HCT116 (cell line): ENCODE measurements at regions not wholly inside any gene's neighbourhood (a gene's known extent, or its start where the extent isn't known, plus 50 kb on each side); places are given as distances from the start of the nearest gene placed in this dataset.

ENCODE experiments used
- CEBPB ChIP-seq: IDR thresholded peaks from 2 replicates; pipeline ENCODE4 v1.6.1; 2012; ENCODE audit warnings: low read depth
- ELF1 ChIP-seq: IDR thresholded peaks from 2 replicates; pipeline ENCODE4 v1.6.1; 2012; ENCODE audit warnings: low read depth, borderline replicate concordance
- EZH2 ChIP-seq: fragments of 200-600 bp; sonication (generic); IDR thresholded peaks from 2 replicates; pipeline ENCODE4 v1.6.1; 2017; ENCODE audit warnings: antibody characterized with exemption, mixed run types
- JUND ChIP-seq: IDR thresholded peaks from 2 replicates; pipeline ENCODE4 v1.6.1; 2012
- POLR2A ChIP-seq: IDR thresholded peaks from 2 replicates; pipeline ENCODE4 v1.7.0; 2011; ENCODE audit warnings: borderline replicate concordance; ENCODE audit not compliant: insufficient read depth, insufficient read length; ENCODE audit errors: extremely low read depth
- POLR2AphosphoS5 ChIP-seq: IDR thresholded peaks from 2 replicates; pipeline ENCODE4 v1.6.1; 2011; ENCODE audit warnings: mild to moderate bottlenecking, low read depth, low read length, moderate library complexity
- RAD21 ChIP-seq: IDR thresholded peaks from 2 replicates; pipeline ENCODE4 v1.6.1; 2012; ENCODE audit warnings: low read depth, mild to moderate bottlenecking
- SP1 ChIP-seq: IDR thresholded peaks from 2 replicates; pipeline ENCODE4 v1.6.1; 2012; ENCODE audit warnings: low read depth
- YY1 ChIP-seq: IDR thresholded peaks from 2 replicates; pipeline ENCODE4 v1.6.1; 2011; ENCODE audit warnings: low read length, low read depth, moderate library complexity, mild to moderate bottlenecking; ENCODE audit not compliant: insufficient replicate concordance; ENCODE audit errors: extremely low read depth
- ZFX ChIP-seq: fragments of 450-650 bp; IDR thresholded peaks from 2 replicates; pipeline ENCODE4 v1.6.1; 2017
- ZNF274 ChIP-seq: fragments of 200-500 bp; sonication (Bioruptor generic); IDR thresholded peaks from 2 replicates; pipeline ENCODE4 v1.6.1; 2014; ENCODE audit warnings: mild to moderate bottlenecking, low read depth, low read length, inconsistent platforms
- TF ChIP-seq, protein P1 (sequence below), 3 experiments: fragments of 200-600 bp in 1 of 3; sonication (generic) in 1 of 3; IDR thresholded peaks in 2 of 3; conservative IDR thresholded peaks in 1 of 3; 2 replicates each; pipeline ENCODE4 v1.5.1; 2012 to 2017; ENCODE audit warnings: low read depth in 2 of 3, low read length in 2 of 3, antibody characterized with exemption in 1 of 3, borderline replicate concordance in 1 of 3, control low read depth in 1 of 3, mild to moderate bottlenecking in 1 of 3, mixed read lengths in 1 of 3, mixed run types in 1 of 3, moderate library complexity in 1 of 3; ENCODE audit not compliant: insufficient read depth in 1 of 3
- TF ChIP-seq, protein P2 (sequence below): IDR thresholded peaks from 2 replicates; pipeline ENCODE4 v1.6.1; 2012; ENCODE audit warnings: low read depth
- TF ChIP-seq, protein P3 (sequence below): IDR thresholded peaks from 2 replicates; pipeline ENCODE4 v1.6.1; 2012

DNA sequence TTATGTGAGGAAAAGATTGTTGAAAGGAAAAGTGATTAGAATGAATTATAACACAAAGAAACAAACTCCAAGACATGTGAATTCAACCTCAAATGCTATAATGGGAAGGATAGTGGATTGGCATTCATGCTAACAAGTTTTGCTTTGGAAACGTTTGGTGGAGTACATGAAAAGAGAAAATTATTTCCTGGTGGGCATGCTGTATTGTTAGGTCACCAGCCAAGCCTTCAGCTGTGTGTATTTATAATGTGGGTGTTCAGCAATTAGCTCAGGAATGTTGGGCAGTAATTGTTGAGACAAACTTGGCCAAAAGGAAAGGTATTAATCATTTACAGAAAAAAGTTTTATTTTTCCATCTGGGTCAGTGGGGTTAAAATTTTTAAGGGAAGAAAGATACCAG is 198.9 kb upstream of the ARSJ start:
- TF ChIP-seq, protein P1, sequence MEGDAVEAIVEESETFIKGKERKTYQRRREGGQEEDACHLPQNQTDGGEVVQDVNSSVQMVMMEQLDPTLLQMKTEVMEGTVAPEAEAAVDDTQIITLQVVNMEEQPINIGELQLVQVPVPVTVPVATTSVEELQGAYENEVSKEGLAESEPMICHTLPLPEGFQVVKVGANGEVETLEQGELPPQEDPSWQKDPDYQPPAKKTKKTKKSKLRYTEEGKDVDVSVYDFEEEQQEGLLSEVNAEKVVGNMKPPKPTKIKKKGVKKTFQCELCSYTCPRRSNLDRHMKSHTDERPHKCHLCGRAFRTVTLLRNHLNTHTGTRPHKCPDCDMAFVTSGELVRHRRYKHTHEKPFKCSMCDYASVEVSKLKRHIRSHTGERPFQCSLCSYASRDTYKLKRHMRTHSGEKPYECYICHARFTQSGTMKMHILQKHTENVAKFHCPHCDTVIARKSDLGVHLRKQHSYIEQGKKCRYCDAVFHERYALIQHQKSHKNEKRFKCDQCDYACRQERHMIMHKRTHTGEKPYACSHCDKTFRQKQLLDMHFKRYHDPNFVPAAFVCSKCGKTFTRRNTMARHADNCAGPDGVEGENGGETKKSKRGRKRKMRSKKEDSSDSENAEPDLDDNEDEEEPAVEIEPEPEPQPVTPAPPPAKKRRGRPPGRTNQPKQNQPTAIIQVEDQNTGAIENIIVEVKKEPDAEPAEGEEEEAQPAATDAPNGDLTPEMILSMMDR (IDR thresholded peaks at IDR 0.05 in 2 of 3, conservative IDR thresholded peaks at IDR 0.05 in 1 of 3; ENCODE audit: borderline replicate concordance in 1 of 3, insufficient read depth in 1 of 3, low read depth in 2 of 3, low read length in 2 of 3), result no peak
- TF ChIP-seq ELF1, result no peak
- no peak for TF ChIP-seq CEBPB
- TF ChIP-seq RAD21, result no peak
- no peak for TF ChIP-seq JUND
- TF ChIP-seq POLR2A, result no peak
- TF ChIP-seq, protein P2, sequence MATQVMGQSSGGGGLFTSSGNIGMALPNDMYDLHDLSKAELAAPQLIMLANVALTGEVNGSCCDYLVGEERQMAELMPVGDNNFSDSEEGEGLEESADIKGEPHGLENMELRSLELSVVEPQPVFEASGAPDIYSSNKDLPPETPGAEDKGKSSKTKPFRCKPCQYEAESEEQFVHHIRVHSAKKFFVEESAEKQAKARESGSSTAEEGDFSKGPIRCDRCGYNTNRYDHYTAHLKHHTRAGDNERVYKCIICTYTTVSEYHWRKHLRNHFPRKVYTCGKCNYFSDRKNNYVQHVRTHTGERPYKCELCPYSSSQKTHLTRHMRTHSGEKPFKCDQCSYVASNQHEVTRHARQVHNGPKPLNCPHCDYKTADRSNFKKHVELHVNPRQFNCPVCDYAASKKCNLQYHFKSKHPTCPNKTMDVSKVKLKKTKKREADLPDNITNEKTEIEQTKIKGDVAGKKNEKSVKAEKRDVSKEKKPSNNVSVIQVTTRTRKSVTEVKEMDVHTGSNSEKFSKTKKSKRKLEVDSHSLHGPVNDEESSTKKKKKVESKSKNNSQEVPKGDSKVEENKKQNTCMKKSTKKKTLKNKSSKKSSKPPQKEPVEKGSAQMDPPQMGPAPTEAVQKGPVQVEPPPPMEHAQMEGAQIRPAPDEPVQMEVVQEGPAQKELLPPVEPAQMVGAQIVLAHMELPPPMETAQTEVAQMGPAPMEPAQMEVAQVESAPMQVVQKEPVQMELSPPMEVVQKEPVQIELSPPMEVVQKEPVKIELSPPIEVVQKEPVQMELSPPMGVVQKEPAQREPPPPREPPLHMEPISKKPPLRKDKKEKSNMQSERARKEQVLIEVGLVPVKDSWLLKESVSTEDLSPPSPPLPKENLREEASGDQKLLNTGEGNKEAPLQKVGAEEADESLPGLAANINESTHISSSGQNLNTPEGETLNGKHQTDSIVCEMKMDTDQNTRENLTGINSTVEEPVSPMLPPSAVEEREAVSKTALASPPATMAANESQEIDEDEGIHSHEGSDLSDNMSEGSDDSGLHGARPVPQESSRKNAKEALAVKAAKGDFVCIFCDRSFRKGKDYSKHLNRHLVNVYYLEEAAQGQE, result no peak
- TF ChIP-seq, protein P3, sequence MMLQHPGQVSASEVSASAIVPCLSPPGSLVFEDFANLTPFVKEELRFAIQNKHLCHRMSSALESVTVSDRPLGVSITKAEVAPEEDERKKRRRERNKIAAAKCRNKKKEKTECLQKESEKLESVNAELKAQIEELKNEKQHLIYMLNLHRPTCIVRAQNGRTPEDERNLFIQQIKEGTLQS, result no peak
- TF ChIP-seq YY1, result no peak
- TF ChIP-seq POLR2AphosphoS5, result no peak
- no peak for TF ChIP-seq ZFX
- no peak for TF ChIP-seq EZH2
- no peak for TF ChIP-seq SP1
- no peak for TF ChIP-seq ZNF274
